Transverse colon (tissue), 4 donors: ENCODE measurements at regions not wholly inside any gene's neighbourhood (a gene's known extent, or its start where the extent isn't known, plus 50 kb on each side); places are given as distances from the start of the nearest gene placed in this dataset.

ENCODE experiments used
- EP300 ChIP-seq: sonication (generic); formaldehyde crosslinking; IDR thresholded peaks from one replicate; pipeline ENCODE4 v1.6.1; 2017; ENCODE audit warnings: antibody characterized with exemption, low read depth
- POLR2A ChIP-seq: fragments of 450-650 bp; IDR thresholded peaks from one replicate; pipeline ENCODE4 v1.6.1; 2016; ENCODE audit warnings: antibody characterized with exemption, mild to moderate bottlenecking, moderate library complexity
- POLR2AphosphoS5 ChIP-seq, 3 donors: sonication (generic); formaldehyde crosslinking; IDR thresholded peaks; one replicate each; pipeline ENCODE4 v1.6.1; 2016; ENCODE audit warnings: antibody characterized with exemption in 3 of 3
- TF ChIP-seq, protein P1 (sequence below), 5 experiments: fragments of 200-600 bp in 3 of 5; fragments of 450-650 bp in 2 of 5; sonication (generic) in 3 of 5; IDR thresholded peaks; 1 replicate in 2 of 5; 2 replicates in 3 of 5; pipeline ENCODE4 v1.5.1; 2016 to 2017; ENCODE audit warnings: antibody characterized with exemption in 5 of 5, inconsistent platforms in 3 of 5, mild to moderate bottlenecking in 2 of 5, moderate library complexity in 1 of 5

DNA sequence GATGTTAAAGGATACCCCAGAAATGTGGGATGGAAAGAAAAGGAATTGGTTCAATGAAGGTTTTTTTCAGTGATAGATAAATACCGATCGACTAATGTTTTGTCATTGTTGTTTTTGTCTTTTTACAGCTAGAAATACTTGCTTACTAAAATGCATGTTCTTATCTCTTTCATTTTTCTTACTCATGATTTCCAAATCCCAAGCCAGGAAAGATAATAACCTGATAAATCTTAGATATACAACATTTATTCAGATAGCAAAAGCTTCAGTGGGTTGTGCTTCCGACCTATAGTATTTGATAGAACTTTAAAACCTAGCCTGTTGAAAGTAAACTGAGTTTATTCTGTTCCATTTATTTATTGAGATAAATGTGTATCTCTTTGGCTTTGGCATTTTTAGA lies 187.5 kb downstream of the EDN1 start:
- TF ChIP-seq, protein P1, sequence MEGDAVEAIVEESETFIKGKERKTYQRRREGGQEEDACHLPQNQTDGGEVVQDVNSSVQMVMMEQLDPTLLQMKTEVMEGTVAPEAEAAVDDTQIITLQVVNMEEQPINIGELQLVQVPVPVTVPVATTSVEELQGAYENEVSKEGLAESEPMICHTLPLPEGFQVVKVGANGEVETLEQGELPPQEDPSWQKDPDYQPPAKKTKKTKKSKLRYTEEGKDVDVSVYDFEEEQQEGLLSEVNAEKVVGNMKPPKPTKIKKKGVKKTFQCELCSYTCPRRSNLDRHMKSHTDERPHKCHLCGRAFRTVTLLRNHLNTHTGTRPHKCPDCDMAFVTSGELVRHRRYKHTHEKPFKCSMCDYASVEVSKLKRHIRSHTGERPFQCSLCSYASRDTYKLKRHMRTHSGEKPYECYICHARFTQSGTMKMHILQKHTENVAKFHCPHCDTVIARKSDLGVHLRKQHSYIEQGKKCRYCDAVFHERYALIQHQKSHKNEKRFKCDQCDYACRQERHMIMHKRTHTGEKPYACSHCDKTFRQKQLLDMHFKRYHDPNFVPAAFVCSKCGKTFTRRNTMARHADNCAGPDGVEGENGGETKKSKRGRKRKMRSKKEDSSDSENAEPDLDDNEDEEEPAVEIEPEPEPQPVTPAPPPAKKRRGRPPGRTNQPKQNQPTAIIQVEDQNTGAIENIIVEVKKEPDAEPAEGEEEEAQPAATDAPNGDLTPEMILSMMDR (IDR thresholded peaks at IDR 0.05): no peak
- TF ChIP-seq POLR2A (no peak), EP300 (no peak), POLR2AphosphoS5 (IDR thresholded peaks at IDR 0.05) (no peak)
